ENCODE measurements at regions not wholly inside any gene's neighbourhood (a gene's known extent, or its start where the extent isn't known, plus 50 kb on each side); places are given as distances from the start of the nearest gene placed in this dataset.

DNA sequence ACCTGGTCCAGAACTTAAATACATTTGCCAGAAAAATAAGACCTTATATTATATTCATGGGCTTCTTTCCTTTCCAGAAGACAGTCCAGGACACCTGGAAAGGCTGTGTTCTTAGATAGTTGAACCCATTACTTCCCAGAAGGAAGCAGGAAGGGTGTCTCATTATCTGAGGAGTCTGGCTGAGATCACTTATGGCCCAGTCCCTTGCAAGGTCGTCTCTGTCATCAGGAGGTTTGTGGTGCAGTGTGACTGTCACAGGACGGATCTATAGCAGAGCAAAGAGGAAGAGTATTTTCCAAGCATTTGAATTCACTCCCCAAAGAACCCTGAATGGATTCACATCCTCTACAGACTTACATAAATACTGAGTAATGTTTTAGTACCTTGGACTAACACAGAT, 270.7 kb upstream of the MTNR1B start:
- no peak for DNase-seq
- in situ Hi-C loops (cut with HindIII; ENCODE audit: low pct_ligation_motif_present, low pct_unique_long_range_greater_than_20kb, low sequenced_read_pairs), result no loop called here

- no peak for DNase-seq
- in situ Hi-C loops (cut with HindIII; ENCODE audit: low pct_ligation_motif_present, low pct_unique_long_range_greater_than_20kb, low sequenced_read_pairs), result no loop called here
Observed at GRCh38 chr11:92702037-92702804, 267.2 kb upstream of the MTNR1B start.

GRCh38 chr11:92702805-92703448, 266.5 kb upstream of the MTNR1B start:
- no peak for DNase-seq
- in situ Hi-C loops (cut with HindIII; ENCODE audit: low pct_ligation_motif_present, low pct_unique_long_range_greater_than_20kb, low sequenced_read_pairs), result no loop called here

GRCh38 chr11:92703449-92703830, 266.0 kb upstream of the MTNR1B start:
- in situ Hi-C loops (cut with HindIII; ENCODE audit: low pct_ligation_motif_present, low pct_unique_long_range_greater_than_20kb, low sequenced_read_pairs), result no loop called here
- no peak for DNase-seq

DNA sequence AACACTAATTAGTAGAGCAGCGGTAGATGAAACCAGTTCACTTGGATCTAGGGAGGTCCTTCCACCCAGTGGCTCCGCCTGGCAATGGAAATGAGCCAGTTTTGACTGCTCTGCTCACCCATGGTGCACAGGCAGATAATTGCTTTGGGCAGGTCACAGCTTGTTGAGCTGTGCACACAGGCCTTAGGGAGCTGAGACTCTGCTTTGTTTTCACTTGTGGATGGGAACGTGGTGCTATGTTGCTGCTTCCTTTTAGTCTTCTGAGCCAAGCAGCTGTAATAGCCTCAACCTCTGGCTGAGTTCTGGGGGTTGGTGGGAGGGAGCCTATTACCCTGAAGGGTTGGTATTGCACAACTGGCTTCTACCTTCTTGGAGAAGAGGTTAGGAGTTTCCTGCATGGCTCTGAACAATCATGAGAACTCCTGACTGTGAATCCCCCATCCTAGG, 262.3 kb upstream of the MTNR1B start:
- no peak for DNase-seq
- in situ Hi-C loops (cut with HindIII; ENCODE audit: low pct_ligation_motif_present, low pct_unique_long_range_greater_than_20kb, low sequenced_read_pairs), result no loop called here

DNA sequence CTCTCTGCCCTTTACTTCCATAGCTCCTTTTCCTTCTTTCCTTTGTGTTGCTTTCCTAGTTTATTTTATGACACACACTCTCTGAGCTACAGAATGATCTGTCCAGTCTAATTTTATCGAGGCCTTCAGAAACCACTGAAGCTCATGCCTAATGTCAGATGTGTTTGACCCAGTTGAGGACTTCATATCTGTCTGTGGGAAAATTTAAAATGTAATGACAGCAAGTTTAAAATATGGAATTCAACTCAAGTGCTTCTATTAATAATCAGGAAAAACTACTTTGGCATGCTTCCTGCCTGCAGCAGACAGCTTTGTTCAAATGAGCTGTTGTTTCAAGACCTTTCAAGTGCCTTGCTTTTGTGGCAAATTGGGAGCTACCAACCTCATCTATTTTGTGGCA, 261.8 kb upstream of the MTNR1B start:
- in situ Hi-C loops (cut with HindIII; ENCODE audit: low pct_ligation_motif_present, low pct_unique_long_range_greater_than_20kb, low sequenced_read_pairs), result no loop called here
- DNase-seq, result no peak

GRCh38 chr11:92709329-92709728, 260.1 kb upstream of the MTNR1B start:
- in situ Hi-C loops (cut with HindIII; ENCODE audit: low pct_ligation_motif_present, low pct_unique_long_range_greater_than_20kb, low sequenced_read_pairs), result no loop called here
- no peak for DNase-seq

DNA sequence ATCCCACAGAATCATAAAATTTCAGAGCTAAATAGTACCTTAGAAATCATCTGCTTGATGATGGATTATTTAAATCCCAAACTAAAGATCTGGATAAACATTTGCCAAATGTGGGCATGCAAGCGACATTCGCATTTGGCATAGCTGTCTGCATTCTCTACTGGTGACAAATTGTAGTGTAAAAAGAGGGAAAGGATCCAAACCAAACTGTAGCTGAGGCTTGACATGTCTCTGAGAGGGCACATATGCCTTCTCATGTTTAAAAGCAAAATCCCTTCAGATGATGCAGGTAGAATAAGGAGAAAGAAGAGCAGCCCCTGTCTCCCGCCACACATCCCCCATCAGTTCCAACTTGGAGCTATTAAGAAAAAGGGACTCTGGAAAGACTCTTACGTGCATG, 257.5 kb upstream of the MTNR1B start:
- in situ Hi-C loops (cut with HindIII; ENCODE audit: low pct_ligation_motif_present, low pct_unique_long_range_greater_than_20kb, low sequenced_read_pairs), result no loop called here

DNA sequence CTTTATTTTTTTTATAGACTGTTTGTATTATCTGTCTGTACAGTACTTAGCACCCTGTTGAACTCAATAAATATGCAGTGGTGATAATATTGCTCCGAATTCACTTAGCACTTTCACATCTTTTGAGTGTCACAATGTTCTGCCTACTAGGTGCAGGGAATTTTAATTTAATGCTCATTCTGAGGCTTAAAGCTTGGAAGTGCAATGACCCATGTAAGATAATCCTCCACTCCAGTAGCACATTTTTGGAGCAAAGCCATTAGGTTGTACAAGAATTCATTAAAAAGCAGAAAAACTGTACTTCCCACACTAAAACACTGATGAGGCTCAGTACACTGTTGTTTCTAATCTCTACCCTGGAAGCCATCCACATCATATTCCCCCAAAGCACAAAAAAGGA, 255.3 kb upstream of the MTNR1B start:
- in situ Hi-C loops (cut with HindIII; ENCODE audit: low pct_ligation_motif_present, low pct_unique_long_range_greater_than_20kb, low sequenced_read_pairs), result no loop called here
- DNase-seq, result no peak

More for the DNA sequence above, 257.5 kb upstream of the MTNR1B start:
- DNase-seq, result no peak

DNA sequence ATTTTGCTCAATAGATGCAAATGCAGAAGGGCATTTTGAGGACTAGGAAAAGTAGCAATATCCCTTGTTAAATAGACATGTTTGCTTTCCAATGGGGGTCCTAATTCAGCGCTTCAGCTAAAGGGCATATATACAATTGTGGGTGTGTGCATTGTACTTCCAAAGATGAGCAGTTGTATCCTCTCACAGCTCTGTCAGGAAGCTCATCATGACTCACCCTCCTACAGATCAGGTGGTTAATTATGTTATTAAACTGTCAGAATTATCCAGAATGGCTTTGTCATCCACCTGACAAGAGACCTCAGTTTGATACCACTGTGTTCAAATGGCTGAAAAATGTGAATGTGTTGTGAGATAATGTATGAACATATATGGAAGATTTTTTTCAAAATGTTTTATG, 252.2 kb upstream of the MTNR1B start:
- in situ Hi-C loops (cut with HindIII; ENCODE audit: low pct_ligation_motif_present, low pct_unique_long_range_greater_than_20kb, low sequenced_read_pairs), result no loop called here
- DNase-seq, result no peak

- DNase-seq, result no peak
- in situ Hi-C loops (cut with HindIII; ENCODE audit: low pct_ligation_motif_present, low pct_unique_long_range_greater_than_20kb, low sequenced_read_pairs), result no loop called here
Observed at GRCh38 chr11:92720385-92720784, 249.1 kb upstream of the MTNR1B start.

- in situ Hi-C loops (cut with HindIII; ENCODE audit: low pct_ligation_motif_present, low pct_unique_long_range_greater_than_20kb, low sequenced_read_pairs), result no loop called here
- no peak for DNase-seq
Observed at GRCh38 chr11:92725352-92725751, 244.1 kb upstream of the MTNR1B start.

DNA sequence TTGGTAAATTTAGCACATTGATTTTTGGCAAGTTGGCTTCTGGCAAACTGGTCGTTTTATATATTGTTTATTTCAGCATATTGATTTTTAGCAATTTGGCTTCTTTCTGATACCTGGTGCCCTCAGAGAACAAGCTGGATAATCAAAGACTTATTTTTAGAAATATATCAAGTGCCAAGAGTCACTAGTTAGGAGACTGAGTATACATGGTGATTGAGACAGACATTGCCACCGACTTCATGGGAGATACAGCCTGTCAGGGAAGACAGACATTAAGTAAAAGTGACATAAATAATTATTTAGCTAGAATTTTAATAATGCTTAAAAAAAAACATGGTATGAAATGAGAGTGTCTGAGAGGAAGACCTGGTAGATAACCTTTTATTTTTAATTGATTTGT, 242.3 kb upstream of the MTNR1B start:
- DNase-seq, result no peak
- in situ Hi-C loops (cut with HindIII; ENCODE audit: low pct_ligation_motif_present, low pct_unique_long_range_greater_than_20kb, low sequenced_read_pairs), result no loop called here

DNA sequence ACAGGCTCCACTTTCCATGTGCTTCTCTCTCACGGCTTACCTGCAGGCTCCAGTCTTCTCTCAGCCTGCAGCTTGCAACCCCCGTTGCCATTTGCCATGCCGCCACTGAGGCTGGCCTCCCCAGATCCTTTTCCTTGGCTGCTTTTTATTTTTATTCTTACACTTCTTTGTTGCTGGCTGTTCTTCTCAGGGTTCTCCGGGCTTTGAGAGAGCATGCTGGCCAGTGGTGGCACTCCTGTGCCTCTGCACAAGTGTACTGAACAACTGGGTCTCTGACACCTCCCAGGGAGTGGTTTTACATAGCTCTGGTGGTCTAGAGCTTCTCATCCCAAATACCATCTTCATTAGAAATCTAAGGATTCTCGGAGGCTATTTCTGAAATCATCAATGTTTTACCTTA, 241.7 kb upstream of the MTNR1B start:
- DNase-seq, result no peak
- in situ Hi-C loops (cut with HindIII; ENCODE audit: low pct_ligation_motif_present, low pct_unique_long_range_greater_than_20kb, low sequenced_read_pairs), result no loop called here

DNA sequence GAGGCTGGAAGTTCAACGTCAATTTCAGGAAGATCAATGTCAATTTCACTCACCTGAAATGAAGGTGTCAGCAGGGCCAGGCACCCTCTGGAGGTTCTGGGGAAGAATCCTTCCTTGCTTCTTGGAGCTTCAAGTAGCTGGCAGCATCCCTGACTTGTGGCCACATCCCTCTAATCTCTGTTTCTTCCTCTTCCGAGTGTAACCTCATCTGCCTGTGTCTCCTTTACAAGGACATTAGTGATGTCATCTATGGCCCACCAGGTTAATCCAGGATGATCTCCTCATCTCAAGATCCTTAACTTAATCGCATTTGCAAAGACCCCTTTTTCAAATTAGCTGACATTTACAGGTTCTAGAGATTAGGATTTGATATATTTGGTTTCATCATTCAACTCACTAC, 240.8 kb upstream of the MTNR1B start:
- in situ Hi-C loops (cut with HindIII; ENCODE audit: low pct_ligation_motif_present, low pct_unique_long_range_greater_than_20kb, low sequenced_read_pairs), result no loop called here
- no peak for DNase-seq

GRCh38 chr11:92735039-92735438, 234.4 kb upstream of the MTNR1B start:
- in situ Hi-C loops (cut with HindIII; ENCODE audit: low pct_ligation_motif_present, low pct_unique_long_range_greater_than_20kb, low sequenced_read_pairs), result no loop called here
- no peak for DNase-seq

GRCh38 chr11:92738276-92738675, 231.2 kb upstream of the MTNR1B start:
- in situ Hi-C loops (cut with HindIII; ENCODE audit: low pct_ligation_motif_present, low pct_unique_long_range_greater_than_20kb, low sequenced_read_pairs), result no loop called here
- no peak for DNase-seq

- no peak for DNase-seq
- in situ Hi-C loops (cut with HindIII; ENCODE audit: low pct_ligation_motif_present, low pct_unique_long_range_greater_than_20kb, low sequenced_read_pairs), result no loop called here
Observed at GRCh38 chr11:92739041-92739440, 230.4 kb upstream of the MTNR1B start.

- in situ Hi-C loops (cut with HindIII; ENCODE audit: low pct_ligation_motif_present, low pct_unique_long_range_greater_than_20kb, low sequenced_read_pairs), result no loop called here
- DNase-seq, result no peak
Observed at GRCh38 chr11:92739491-92739890, 230.0 kb upstream of the MTNR1B start.

- in situ Hi-C loops (cut with HindIII; ENCODE audit: low pct_ligation_motif_present, low pct_unique_long_range_greater_than_20kb, low sequenced_read_pairs), result no loop called here
Observed at GRCh38 chr11:92740276-92740675, 229.2 kb upstream of the MTNR1B start.

More at GRCh38 chr11:92740276-92740675, 229.2 kb upstream of the MTNR1B start:
- DNase-seq, result no peak
